B cell (primary cell): ENCODE measurements at regions not wholly inside any gene's neighbourhood (a gene's known extent, or its start where the extent isn't known, plus 50 kb on each side); places are given as distances from the start of the nearest gene placed in this dataset.

Experiments
- ATAC-seq: fragments of 200-7000 bp; cut with Tn5 transposase; one replicate; pipeline ENCODE4 v1.10.0; 2021; ENCODE audit warnings: low read depth, mild to moderate bottlenecking, moderate number of reproducible peaks, moderate library complexity
- CTCF ChIA-PET: fragments of 350-600 bp; sonication (Branson Sonifier 250); formaldehyde crosslinking; loops from one replicate; lab custom pipeline; 2021; ENCODE audit warnings: antibody characterized with exemption, inconsistent platforms; lab: Charles Lee
- POLR2A ChIA-PET: fragments of 350-600 bp; sonication (Branson Sonifier 250); formaldehyde crosslinking; loops from one replicate; lab custom pipeline; 2021; ENCODE audit warnings: antibody characterized with exemption; lab: Charles Lee
- DNase-seq: peaks from one replicate; pipeline ENCODE4 v3.0.0; 2013
- H2AFZ ChIP-seq: 2 replicates; pipeline ENCODE4 v1.6.1; 2012; ENCODE audit warnings: mild to moderate bottlenecking, low read depth, low read length; ENCODE audit not compliant: insufficient read depth, poor library complexity, severe bottlenecking
- H3K27ac ChIP-seq, 2 donors: 1 replicate in 1 of 2; 2 replicates in 1 of 2; pipeline ENCODE4 v1.5.1; 2012 to 2013; ENCODE audit warnings: low read length in 2 of 2, mild to moderate bottlenecking in 2 of 2, moderate library complexity in 1 of 2
- H3K27me3 ChIP-seq, 4 experiments: fragments of 200-600 bp in 1 of 4; sonication (generic) in 1 of 4; replicated peaks in 1 of 4; 1 replicate in 2 of 4; 2 replicates in 2 of 4; pipeline versions ENCODE4 v1.6.1 to v1.7.0; 2013 to 2016; ENCODE audit warnings: low read length in 3 of 4, mild to moderate bottlenecking in 2 of 4, mixed read lengths in 1 of 4, moderate library complexity in 1 of 4; ENCODE audit not compliant: insufficient read depth in 4 of 4, control insufficient read depth in 3 of 4; ENCODE audit errors: control extremely low read depth in 1 of 4
- H3K36me3 ChIP-seq, 2 experiments: replicated peaks in 1 of 2; 1 replicate in 1 of 2; 2 replicates in 1 of 2; pipeline versions ENCODE4 v1.6.1 to v1.7.1; 2013; ENCODE audit warnings: low read length in 1 of 2; ENCODE audit not compliant: insufficient read depth in 2 of 2, control insufficient read depth in 1 of 2; ENCODE audit errors: control extremely low read depth in 1 of 2, extremely low read depth in 1 of 2
- H3K4me1 ChIP-seq, 2 donors: fragments of 200-600 bp in 1 of 2; sonication (generic) in 1 of 2; 1 replicate in 1 of 2; 2 replicates in 1 of 2; pipeline versions ENCODE4 v1.5.1 to v1.6.1; 2013 to 2017; ENCODE audit warnings: low read length in 2 of 2; ENCODE audit not compliant: control insufficient read depth in 2 of 2, insufficient read depth in 2 of 2
- H3K4me2 ChIP-seq: replicated peaks from 2 replicates; pipeline ENCODE3; 2012; ENCODE audit warnings: mild to moderate bottlenecking, low read depth, low read length; ENCODE audit not compliant: poor library complexity, severe bottlenecking
- H3K4me3 ChIP-seq, 5 experiments: fragments of 200-600 bp in 1 of 5; sonication (generic) in 1 of 5; 1 replicate in 3 of 5; 2 replicates in 2 of 5; pipeline versions ENCODE4 v1.5.1 to v1.7.0; 2011 to 2016; ENCODE audit warnings: low read length in 4 of 5, mild to moderate bottlenecking in 4 of 5, low read depth in 2 of 5, control low read depth in 1 of 5, moderate library complexity in 1 of 5; ENCODE audit not compliant: insufficient read depth in 1 of 5; ENCODE audit errors: control extremely low read depth in 1 of 5, extremely low read depth in 1 of 5
- H3K79me2 ChIP-seq: fragments of 200-600 bp; sonication (generic); one replicate; pipeline ENCODE4 v1.6.0; 2016; ENCODE audit warnings: low read length; ENCODE audit not compliant: control insufficient read depth, insufficient read depth
- H3K9ac ChIP-seq: fragments of 200-600 bp; sonication (generic); 2 replicates; pipeline ENCODE4 v1.6.1; 2017; ENCODE audit warnings: mild to moderate bottlenecking, low read length, moderate library complexity
- H3K9me3 ChIP-seq, 3 donors: one replicate each; pipeline versions ENCODE4 v1.6.1 to v1.7.1; 2013; ENCODE audit warnings: low read length in 2 of 3; ENCODE audit not compliant: control insufficient read depth in 2 of 3, insufficient read depth in 1 of 3; ENCODE audit errors: control extremely low read depth in 1 of 3
- H4K20me1 ChIP-seq: 2 replicates; pipeline ENCODE4 v1.6.0; 2012; ENCODE audit warnings: mild to moderate bottlenecking, low read length; ENCODE audit not compliant: insufficient read depth, control insufficient read depth, poor library complexity, severe bottlenecking
- H3K27ac Mint-ChIP-seq: one replicate; pipeline ENCODE4 v1.8.0; 2021; ENCODE audit warnings: mixed read lengths
- H3K27me3 Mint-ChIP-seq: one replicate; pipeline ENCODE4 v1.8.0; 2021; ENCODE audit warnings: mixed read lengths
- H3K4me1 Mint-ChIP-seq: one replicate; pipeline ENCODE4 v1.8.0; 2021; ENCODE audit warnings: mixed read lengths
- H3K4me3 Mint-ChIP-seq: one replicate; pipeline ENCODE4 v1.8.0; 2021; ENCODE audit warnings: mixed read lengths
- H3K9me3 Mint-ChIP-seq: one replicate; pipeline ENCODE4 v1.8.0; 2022; ENCODE audit warnings: mixed read lengths; ENCODE audit not compliant: insufficient read depth
- EZH2 ChIP-seq: IDR thresholded peaks from 2 replicates; pipeline ENCODE4 v1.6.1; 2012; ENCODE audit warnings: borderline replicate concordance, low read depth, mild to moderate bottlenecking, moderate library complexity, low read length; ENCODE audit not compliant: insufficient read depth, poor library complexity, severe bottlenecking
- WGBS: methylation state at CpG from one replicate; pipeline ENCODE4 v1.1.5; 2013; ENCODE audit warnings: missing lambda C conversion rate; ENCODE audit not compliant: insufficient coverage; 5-methylcytosine and 5-hydroxymethylcytosine counted together
- intact Hi-C: fragments of 100-400 bp; cut with micrococcal nuclease; formaldehyde crosslinking; loops from one replicate; pipeline ENCODE4 v1.10.0; 2022
- TF ChIP-seq, protein P1 (sequence below): fragments of 200-600 bp; IDR thresholded peaks from one replicate; pipeline ENCODE4 v1.8.0; 2022; ENCODE audit warnings: antibody characterized with exemption, mild to moderate bottlenecking

DNA sequence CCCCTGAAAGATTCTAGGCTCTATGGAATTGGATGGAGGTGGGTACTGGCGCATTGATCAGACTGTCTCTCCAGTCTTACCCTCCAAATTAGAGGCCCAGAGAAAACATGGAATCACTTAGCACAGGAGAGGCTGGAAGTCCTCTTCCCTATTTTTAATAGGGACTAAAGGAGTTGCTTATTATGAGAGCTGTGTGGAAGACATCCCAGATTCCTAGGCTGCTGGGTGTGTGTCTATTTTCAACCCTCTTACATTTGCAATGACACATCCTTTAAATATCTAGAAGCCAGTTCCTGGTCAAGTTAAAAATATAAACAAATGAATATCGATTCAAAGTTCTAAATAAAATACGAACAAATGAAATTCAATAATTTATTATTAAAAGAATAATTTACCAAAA is 58.3 kb upstream of the ARID2 start:
- ChIA-PET CTCF (interaction anchor here (1.3 kb wide), 1 partner anchor 16 kb away, joined by 8 read pairs; no protein-coding TSS in a partner anchor), POLR2A (no interaction called here)
- H3K4me3 Mint-ChIP-seq, result no peak overlapping the region
- ATAC-seq (no peak), DNase-seq (no peak)
- H3K4me1 Mint-ChIP-seq, result peaks cover 23% of the 10 kb centered on the region
- intact Hi-C loops, result loop anchor here (2.0 kb wide), 1 partner anchor 56 kb away; no protein-coding TSS in a partner anchor
- Histone ChIP-seq H3K9me3 (no peaks in the 10 kb centered on the region), H3K9ac (no peak overlapping the region), H3K79me2 (no peaks in the 10 kb centered on the region), H2AFZ (no peak overlapping the region), H3K4me3 (no peak overlapping the region), H3K4me2 (peak overlapping the region; percentile 75), H3K27me3 (no peaks in the 10 kb centered on the region), H3K4me1 (peaks cover 27 to 28% of the 10 kb centered on the region in 2 donors), H3K36me3 (no peaks in the 10 kb centered on the region), H3K27ac (no peak overlapping the region), H4K20me1 (no peaks in the 10 kb centered on the region)
- TF ChIP-seq, protein P1, sequence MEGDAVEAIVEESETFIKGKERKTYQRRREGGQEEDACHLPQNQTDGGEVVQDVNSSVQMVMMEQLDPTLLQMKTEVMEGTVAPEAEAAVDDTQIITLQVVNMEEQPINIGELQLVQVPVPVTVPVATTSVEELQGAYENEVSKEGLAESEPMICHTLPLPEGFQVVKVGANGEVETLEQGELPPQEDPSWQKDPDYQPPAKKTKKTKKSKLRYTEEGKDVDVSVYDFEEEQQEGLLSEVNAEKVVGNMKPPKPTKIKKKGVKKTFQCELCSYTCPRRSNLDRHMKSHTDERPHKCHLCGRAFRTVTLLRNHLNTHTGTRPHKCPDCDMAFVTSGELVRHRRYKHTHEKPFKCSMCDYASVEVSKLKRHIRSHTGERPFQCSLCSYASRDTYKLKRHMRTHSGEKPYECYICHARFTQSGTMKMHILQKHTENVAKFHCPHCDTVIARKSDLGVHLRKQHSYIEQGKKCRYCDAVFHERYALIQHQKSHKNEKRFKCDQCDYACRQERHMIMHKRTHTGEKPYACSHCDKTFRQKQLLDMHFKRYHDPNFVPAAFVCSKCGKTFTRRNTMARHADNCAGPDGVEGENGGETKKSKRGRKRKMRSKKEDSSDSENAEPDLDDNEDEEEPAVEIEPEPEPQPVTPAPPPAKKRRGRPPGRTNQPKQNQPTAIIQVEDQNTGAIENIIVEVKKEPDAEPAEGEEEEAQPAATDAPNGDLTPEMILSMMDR, result no peak
- no peak for TF ChIP-seq EZH2
- no peak overlapping the region for H3K27ac Mint-ChIP-seq
- H3K9me3 Mint-ChIP-seq, result no peaks in the 10 kb centered on the region
- H3K27me3 Mint-ChIP-seq, result no peaks in the 10 kb centered on the region
- WGBS, result no CpG with 5 or more reads among the region's 3 CpGs

DNA sequence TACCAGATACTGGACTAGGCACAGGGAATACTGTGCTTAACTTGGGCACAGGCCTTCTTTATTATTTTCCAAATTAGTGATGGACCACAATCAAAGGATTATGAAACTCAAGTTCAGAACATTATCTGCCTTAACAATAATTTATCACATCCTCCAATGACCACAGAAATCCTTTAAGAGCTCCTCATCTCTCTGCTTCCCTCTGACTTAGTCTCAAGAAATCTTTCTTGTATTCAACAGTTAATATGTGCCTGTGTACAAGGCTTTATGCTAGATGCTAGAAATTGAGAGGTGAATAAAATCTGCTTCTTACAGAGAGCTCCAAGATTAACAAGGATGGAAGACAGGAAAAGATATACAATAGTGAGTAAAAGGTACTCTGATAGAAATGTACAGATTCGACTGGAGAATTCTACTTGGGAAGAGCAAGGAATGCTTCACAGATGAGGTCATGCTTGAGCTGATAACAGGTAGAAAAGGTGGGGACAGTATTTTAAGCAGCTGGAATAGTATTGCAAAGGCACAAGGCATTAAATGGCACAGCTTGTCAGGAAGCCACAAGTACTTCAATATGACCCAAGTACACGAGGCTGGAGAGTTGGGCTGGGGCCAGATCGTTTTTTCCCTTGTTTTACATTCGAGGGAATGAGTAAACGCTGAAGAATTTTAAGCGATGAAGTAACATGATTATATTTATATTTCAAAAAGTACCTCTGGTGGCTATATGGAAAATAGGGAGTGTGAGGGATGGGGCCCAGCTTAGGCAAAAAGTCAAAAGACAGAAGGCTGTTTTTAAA is 55.1 kb upstream of the ARID2 start:
- POLR2A ChIA-PET, result no interaction called here
- Histone ChIP-seq H2AFZ (no peak overlapping the region), H3K4me3 (no peak overlapping the region), H3K9me3 (no peaks in the 10 kb centered on the region), H3K27me3 (no peaks in the 10 kb centered on the region), H3K36me3 (no peaks in the 10 kb centered on the region), H3K4me1 (peaks cover 18 to 19% of the 10 kb centered on the region in 2 donors), H3K9ac (no peak overlapping the region), H4K20me1 (no peaks in the 10 kb centered on the region), H3K79me2 (no peaks in the 10 kb centered on the region), H3K4me2 (no peak overlapping the region), H3K27ac (no peak overlapping the region)
- no peak for TF ChIP-seq EZH2
- TF ChIP-seq, protein P1, result no peak
- peaks cover 13% of the 10 kb centered on the region for H3K4me1 Mint-ChIP-seq
- no peaks in the 10 kb centered on the region for H3K9me3 Mint-ChIP-seq
- H3K4me3 Mint-ChIP-seq, result no peak overlapping the region
- CTCF ChIA-PET, result no interaction called here
- ATAC-seq, result no peak
- H3K27me3 Mint-ChIP-seq, result no peaks in the 10 kb centered on the region
- H3K27ac Mint-ChIP-seq, result no peak overlapping the region
- intact Hi-C loops, result no loop called here
- 60% methylated on average over 2 of the region's 6 CpGs for WGBS
- no peak for DNase-seq
